A549 (cell line): ENCODE measurements at regions not wholly inside any gene's neighbourhood (a gene's known extent, or its start where the extent isn't known, plus 50 kb on each side); places are given as distances from the start of the nearest gene placed in this dataset.

Experiments
- BHLHE40 ChIP-seq: IDR thresholded peaks from 2 replicates; pipeline ENCODE4 v1.6.1; 2012; ENCODE audit warnings: low read depth, low read length, inconsistent platforms
- EP300 ChIP-seq, 2 experiments: fragments of >200 bp; sonication (Bioruptor Twin); formaldehyde crosslinking; IDR thresholded peaks; 2 replicates in 1 of 2; 3 replicates in 1 of 2; pipeline ENCODE4 v1.6.1; 2016 to 2017
- MYC ChIP-seq: IDR thresholded peaks from 2 replicates; pipeline ENCODE4 v1.6.1; 2012; ENCODE audit warnings: mild to moderate bottlenecking, inconsistent platforms, low read length, improper control_type of control experiment, borderline replicate concordance
- POLR2A ChIP-seq: IDR thresholded peaks from 2 replicates; pipeline ENCODE4 v1.6.1; 2012; ENCODE audit warnings: mild to moderate bottlenecking, low read length
- RARB ChIP-seq: fragments of 250-450 bp; sonication (Bioruptor Pico); IDR thresholded peaks from 2 replicates; pipeline ENCODE4 v1.8.0; 2021; ENCODE audit warnings: mild to moderate bottlenecking, moderate library complexity
- RFX5 ChIP-seq: fragments of 450-650 bp; IDR thresholded peaks from 2 replicates; pipeline ENCODE4 v1.7.1; 2014; ENCODE audit warnings: antibody characterized with exemption, mild to moderate bottlenecking, moderate library complexity
- TF ChIP-seq, protein P1 (sequence below): fragments of >200 bp; sonication (Bioruptor Twin); formaldehyde crosslinking; IDR thresholded peaks from 3 replicates; pipeline ENCODE4 v1.5.1; 2016
- TF ChIP-seq, protein P2 (sequence below): fragments of 200-600 bp; sonication (generic); IDR thresholded peaks from 2 replicates; pipeline ENCODE4 v1.6.1; 2016; ENCODE audit warnings: antibody characterized with exemption, mild to moderate bottlenecking, moderate library complexity
- TF ChIP-seq, protein P3 (sequence below): fragments of >200 bp; sonication (Bioruptor Twin); formaldehyde crosslinking; IDR thresholded peaks from 3 replicates; pipeline ENCODE4 v1.6.1; 2016

DNA sequence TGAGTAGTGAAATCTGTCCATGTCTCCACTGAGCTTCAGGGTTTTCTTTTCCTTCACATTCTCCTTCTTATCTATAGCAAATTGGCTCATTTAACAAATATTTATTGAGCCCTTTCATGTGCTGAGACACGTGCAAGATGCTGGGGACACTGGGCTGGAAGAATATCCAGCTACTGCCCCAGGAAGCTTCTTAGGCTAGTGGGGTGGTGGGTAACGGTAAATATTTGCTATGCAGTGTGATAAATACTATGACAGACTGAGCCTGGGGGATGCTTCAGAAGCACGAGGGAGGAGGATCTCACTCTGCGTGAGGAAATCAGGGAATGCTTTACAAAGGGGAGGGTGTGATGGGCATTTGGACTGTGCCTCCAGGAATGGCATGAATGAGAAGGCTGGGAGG, 524.1 kb downstream of the GRIN2A start:
- TF ChIP-seq, protein P1, sequence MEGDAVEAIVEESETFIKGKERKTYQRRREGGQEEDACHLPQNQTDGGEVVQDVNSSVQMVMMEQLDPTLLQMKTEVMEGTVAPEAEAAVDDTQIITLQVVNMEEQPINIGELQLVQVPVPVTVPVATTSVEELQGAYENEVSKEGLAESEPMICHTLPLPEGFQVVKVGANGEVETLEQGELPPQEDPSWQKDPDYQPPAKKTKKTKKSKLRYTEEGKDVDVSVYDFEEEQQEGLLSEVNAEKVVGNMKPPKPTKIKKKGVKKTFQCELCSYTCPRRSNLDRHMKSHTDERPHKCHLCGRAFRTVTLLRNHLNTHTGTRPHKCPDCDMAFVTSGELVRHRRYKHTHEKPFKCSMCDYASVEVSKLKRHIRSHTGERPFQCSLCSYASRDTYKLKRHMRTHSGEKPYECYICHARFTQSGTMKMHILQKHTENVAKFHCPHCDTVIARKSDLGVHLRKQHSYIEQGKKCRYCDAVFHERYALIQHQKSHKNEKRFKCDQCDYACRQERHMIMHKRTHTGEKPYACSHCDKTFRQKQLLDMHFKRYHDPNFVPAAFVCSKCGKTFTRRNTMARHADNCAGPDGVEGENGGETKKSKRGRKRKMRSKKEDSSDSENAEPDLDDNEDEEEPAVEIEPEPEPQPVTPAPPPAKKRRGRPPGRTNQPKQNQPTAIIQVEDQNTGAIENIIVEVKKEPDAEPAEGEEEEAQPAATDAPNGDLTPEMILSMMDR = no peak
- TF ChIP-seq BHLHE40 (no peak), RFX5 (no peak), POLR2A (no peak), EP300 (IDR thresholded peaks at IDR 0.05) (no peak), MYC (no peak), RARB (no peak)
- TF ChIP-seq, protein P2, sequence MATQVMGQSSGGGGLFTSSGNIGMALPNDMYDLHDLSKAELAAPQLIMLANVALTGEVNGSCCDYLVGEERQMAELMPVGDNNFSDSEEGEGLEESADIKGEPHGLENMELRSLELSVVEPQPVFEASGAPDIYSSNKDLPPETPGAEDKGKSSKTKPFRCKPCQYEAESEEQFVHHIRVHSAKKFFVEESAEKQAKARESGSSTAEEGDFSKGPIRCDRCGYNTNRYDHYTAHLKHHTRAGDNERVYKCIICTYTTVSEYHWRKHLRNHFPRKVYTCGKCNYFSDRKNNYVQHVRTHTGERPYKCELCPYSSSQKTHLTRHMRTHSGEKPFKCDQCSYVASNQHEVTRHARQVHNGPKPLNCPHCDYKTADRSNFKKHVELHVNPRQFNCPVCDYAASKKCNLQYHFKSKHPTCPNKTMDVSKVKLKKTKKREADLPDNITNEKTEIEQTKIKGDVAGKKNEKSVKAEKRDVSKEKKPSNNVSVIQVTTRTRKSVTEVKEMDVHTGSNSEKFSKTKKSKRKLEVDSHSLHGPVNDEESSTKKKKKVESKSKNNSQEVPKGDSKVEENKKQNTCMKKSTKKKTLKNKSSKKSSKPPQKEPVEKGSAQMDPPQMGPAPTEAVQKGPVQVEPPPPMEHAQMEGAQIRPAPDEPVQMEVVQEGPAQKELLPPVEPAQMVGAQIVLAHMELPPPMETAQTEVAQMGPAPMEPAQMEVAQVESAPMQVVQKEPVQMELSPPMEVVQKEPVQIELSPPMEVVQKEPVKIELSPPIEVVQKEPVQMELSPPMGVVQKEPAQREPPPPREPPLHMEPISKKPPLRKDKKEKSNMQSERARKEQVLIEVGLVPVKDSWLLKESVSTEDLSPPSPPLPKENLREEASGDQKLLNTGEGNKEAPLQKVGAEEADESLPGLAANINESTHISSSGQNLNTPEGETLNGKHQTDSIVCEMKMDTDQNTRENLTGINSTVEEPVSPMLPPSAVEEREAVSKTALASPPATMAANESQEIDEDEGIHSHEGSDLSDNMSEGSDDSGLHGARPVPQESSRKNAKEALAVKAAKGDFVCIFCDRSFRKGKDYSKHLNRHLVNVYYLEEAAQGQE = no peak
- TF ChIP-seq, protein P3, sequence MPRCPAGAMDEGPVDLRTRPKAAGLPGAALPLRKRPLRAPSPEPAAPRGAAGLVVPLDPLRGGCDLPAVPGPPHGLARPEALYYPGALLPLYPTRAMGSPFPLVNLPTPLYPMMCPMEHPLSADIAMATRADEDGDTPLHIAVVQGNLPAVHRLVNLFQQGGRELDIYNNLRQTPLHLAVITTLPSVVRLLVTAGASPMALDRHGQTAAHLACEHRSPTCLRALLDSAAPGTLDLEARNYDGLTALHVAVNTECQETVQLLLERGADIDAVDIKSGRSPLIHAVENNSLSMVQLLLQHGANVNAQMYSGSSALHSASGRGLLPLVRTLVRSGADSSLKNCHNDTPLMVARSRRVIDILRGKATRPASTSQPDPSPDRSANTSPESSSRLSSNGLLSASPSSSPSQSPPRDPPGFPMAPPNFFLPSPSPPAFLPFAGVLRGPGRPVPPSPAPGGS = no peak
